ENCODE measurements at regions not wholly inside any gene's neighbourhood (a gene's known extent, or its start where the extent isn't known, plus 50 kb on each side); places are given as distances from the start of the nearest gene placed in this dataset.

GRCh38 chr22:34534101-34534500, 531.9 kb upstream of the ISX start:
- H3K4me3 ChIP-seq (ENCODE audit: low read depth in 1 of 2, low read length in 2 of 2), result no peak overlapping the region
- no peaks in the 10 kb centered on the region for H3K9me3 ChIP-seq (ENCODE audit: control insufficient read depth in 2 of 2, insufficient read depth in 1 of 2, low read depth in 1 of 2, low read length in 1 of 2)
- H3K36me3 ChIP-seq (ENCODE audit: control insufficient read depth in 2 of 2, insufficient read depth in 2 of 2, low read length in 1 of 2), result no peaks in the 10 kb centered on the region
- 16% methylated on average over 4 of the region's 4 CpGs for WGBS, 2 donors
- no peaks in the 10 kb centered on the region for H3K4me1 ChIP-seq (ENCODE audit: control insufficient read depth in 2 of 2, insufficient read depth in 2 of 2, low read length in 1 of 2)
- H3K27ac ChIP-seq (ENCODE audit: low read depth in 2 of 2, low read length in 1 of 2), result no peak overlapping the region
- no peaks in the 10 kb centered on the region for H3K27me3 ChIP-seq (ENCODE audit: control insufficient read depth in 1 of 2, insufficient read depth in 2 of 2, low read length in 2 of 2)

- Histone ChIP-seq H3K27me3 (ENCODE audit: control insufficient read depth in 1 of 2, insufficient read depth in 2 of 2, low read length in 2 of 2) (no peaks in the 10 kb centered on the region), H3K36me3 (ENCODE audit: control insufficient read depth in 2 of 2, insufficient read depth in 2 of 2, low read length in 1 of 2) (no peaks in the 10 kb centered on the region), H3K4me1 (ENCODE audit: control insufficient read depth in 2 of 2, insufficient read depth in 2 of 2, low read length in 1 of 2) (no peaks in the 10 kb centered on the region), H3K9me3 (ENCODE audit: control insufficient read depth in 2 of 2, insufficient read depth in 1 of 2, low read depth in 1 of 2, low read length in 1 of 2) (no peaks in the 10 kb centered on the region), H3K27ac (ENCODE audit: low read depth in 2 of 2, low read length in 1 of 2) (no peak overlapping the region), H3K4me3 (ENCODE audit: low read depth in 1 of 2, low read length in 2 of 2) (no peak overlapping the region)
- WGBS, 2 donors, result 77 to 85% methylated on average over 4 of the region's 4 CpGs
These were observed 498.6 kb upstream of the ISX start for GRCh38 chr22:34567367-34567766.

- Histone ChIP-seq H3K4me1 (ENCODE audit: control insufficient read depth in 2 of 2, insufficient read depth in 2 of 2, low read length in 1 of 2) (no peaks in the 10 kb centered on the region), H3K27me3 (ENCODE audit: control insufficient read depth in 1 of 2, insufficient read depth in 2 of 2, low read length in 2 of 2) (no peaks in the 10 kb centered on the region), H3K4me3 (ENCODE audit: low read depth in 1 of 2, low read length in 2 of 2) (no peak overlapping the region), H3K9me3 (ENCODE audit: control insufficient read depth in 2 of 2, insufficient read depth in 1 of 2, low read depth in 1 of 2, low read length in 1 of 2) (no peaks in the 10 kb centered on the region), H3K36me3 (ENCODE audit: control insufficient read depth in 2 of 2, insufficient read depth in 2 of 2, low read length in 1 of 2) (no peaks in the 10 kb centered on the region), H3K27ac (ENCODE audit: low read depth in 2 of 2, low read length in 1 of 2) (no peak overlapping the region)
- WGBS, 2 donors, result 61 to 72% methylated on average over 3 of the region's 3 CpGs
These were observed 495.6 kb upstream of the ISX start for GRCh38 chr22:34570408-34570807.

- H3K36me3 ChIP-seq (ENCODE audit: control insufficient read depth in 2 of 2, insufficient read depth in 2 of 2, low read length in 1 of 2), result no peaks in the 10 kb centered on the region
- H3K9me3 ChIP-seq (ENCODE audit: control insufficient read depth in 2 of 2, insufficient read depth in 1 of 2, low read depth in 1 of 2, low read length in 1 of 2), result no peaks in the 10 kb centered on the region
- H3K4me3 ChIP-seq (ENCODE audit: low read depth in 1 of 2, low read length in 2 of 2), result no peak overlapping the region
- 97 to 100% methylated on average over 2 of the region's 2 CpGs for WGBS, 2 donors
- no peaks in the 10 kb centered on the region for H3K4me1 ChIP-seq (ENCODE audit: control insufficient read depth in 2 of 2, insufficient read depth in 2 of 2, low read length in 1 of 2)
- no peak overlapping the region for H3K27ac ChIP-seq (ENCODE audit: low read depth in 2 of 2, low read length in 1 of 2)
- no peaks in the 10 kb centered on the region for H3K27me3 ChIP-seq (ENCODE audit: control insufficient read depth in 1 of 2, insufficient read depth in 2 of 2, low read length in 2 of 2)
These were observed 486.4 kb upstream of the ISX start for GRCh38 chr22:34579519-34579918.

- 13 to 14% methylated on average over 10 of the region's 10 CpGs for WGBS, 2 donors
These were observed 478.3 kb upstream of the ISX start for GRCh38 chr22:34587357-34588356.

GRCh38 chr22:34588871-34589545, 476.9 kb upstream of the ISX start:
- peaks cover 0 to 4% of the 10 kb centered on the region in 2 donors for H3K9me3 ChIP-seq (ENCODE audit: control insufficient read depth in 2 of 2, insufficient read depth in 1 of 2, low read depth in 1 of 2, low read length in 1 of 2)

More at GRCh38 chr22:34587357-34588356, 478.3 kb upstream of the ISX start:
- H3K4me1 ChIP-seq (ENCODE audit: control insufficient read depth in 2 of 2, insufficient read depth in 2 of 2, low read length in 1 of 2), result no peaks in the 10 kb centered on the region
- no peaks in the 10 kb centered on the region for H3K36me3 ChIP-seq (ENCODE audit: control insufficient read depth in 2 of 2, insufficient read depth in 2 of 2, low read length in 1 of 2)
- no peaks in the 10 kb centered on the region for H3K27me3 ChIP-seq (ENCODE audit: control insufficient read depth in 1 of 2, insufficient read depth in 2 of 2, low read length in 2 of 2)
- H3K27ac ChIP-seq (ENCODE audit: low read depth in 2 of 2, low read length in 1 of 2), result peak overlapping the region in 1 of 2 donors; percentile 26
- H3K4me3 ChIP-seq (ENCODE audit: low read depth in 1 of 2, low read length in 2 of 2), result no peak overlapping the region
- H3K9me3 ChIP-seq (ENCODE audit: control insufficient read depth in 2 of 2, insufficient read depth in 1 of 2, low read depth in 1 of 2, low read length in 1 of 2), result peaks cover 0 to 4% of the 10 kb centered on the region in 2 donors

GRCh38 chr22:34592123-34592740, 473.7 kb upstream of the ISX start:
- Histone ChIP-seq H3K27ac (ENCODE audit: low read depth in 2 of 2, low read length in 1 of 2) (no peak overlapping the region), H3K4me3 (ENCODE audit: low read depth in 1 of 2, low read length in 2 of 2) (no peak overlapping the region), H3K4me1 (ENCODE audit: control insufficient read depth in 2 of 2, insufficient read depth in 2 of 2, low read length in 1 of 2) (no peaks in the 10 kb centered on the region), H3K27me3 (ENCODE audit: control insufficient read depth in 1 of 2, insufficient read depth in 2 of 2, low read length in 2 of 2) (no peaks in the 10 kb centered on the region), H3K36me3 (ENCODE audit: control insufficient read depth in 2 of 2, insufficient read depth in 2 of 2, low read length in 1 of 2) (no peaks in the 10 kb centered on the region), H3K9me3 (ENCODE audit: control insufficient read depth in 2 of 2, insufficient read depth in 1 of 2, low read depth in 1 of 2, low read length in 1 of 2) (peaks cover 0 to 4% of the 10 kb centered on the region in 2 donors)
- WGBS, 2 donors, result 60 to 68% methylated on average over 3 of the region's 3 CpGs

More at GRCh38 chr22:34588871-34589545, 476.9 kb upstream of the ISX start:
- H3K36me3 ChIP-seq (ENCODE audit: control insufficient read depth in 2 of 2, insufficient read depth in 2 of 2, low read length in 1 of 2), result no peaks in the 10 kb centered on the region
- no peaks in the 10 kb centered on the region for H3K4me1 ChIP-seq (ENCODE audit: control insufficient read depth in 2 of 2, insufficient read depth in 2 of 2, low read length in 1 of 2)
- H3K27me3 ChIP-seq (ENCODE audit: control insufficient read depth in 1 of 2, insufficient read depth in 2 of 2, low read length in 2 of 2), result no peaks in the 10 kb centered on the region
- 78 to 83% methylated on average over 25 to 26 of the region's 26 CpGs for WGBS, 2 donors
- H3K4me3 ChIP-seq (ENCODE audit: low read depth in 1 of 2, low read length in 2 of 2), result no peak overlapping the region
- no peak overlapping the region for H3K27ac ChIP-seq (ENCODE audit: low read depth in 2 of 2, low read length in 1 of 2)

GRCh38 chr22:34599567-34599966, 466.4 kb upstream of the ISX start:
- Histone ChIP-seq H3K36me3 (ENCODE audit: control insufficient read depth in 2 of 2, insufficient read depth in 2 of 2, low read length in 1 of 2) (no peaks in the 10 kb centered on the region), H3K27me3 (ENCODE audit: control insufficient read depth in 1 of 2, insufficient read depth in 2 of 2, low read length in 2 of 2) (no peaks in the 10 kb centered on the region), H3K9me3 (ENCODE audit: control insufficient read depth in 2 of 2, insufficient read depth in 1 of 2, low read depth in 1 of 2, low read length in 1 of 2) (no peaks in the 10 kb centered on the region), H3K4me3 (ENCODE audit: low read depth in 1 of 2, low read length in 2 of 2) (no peak overlapping the region), H3K4me1 (ENCODE audit: control insufficient read depth in 2 of 2, insufficient read depth in 2 of 2, low read length in 1 of 2) (no peaks in the 10 kb centered on the region), H3K27ac (ENCODE audit: low read depth in 2 of 2, low read length in 1 of 2) (no peak overlapping the region)
- 56 to 80% methylated on average over 1 of the region's 1 CpG for WGBS, 2 donors

GRCh38 chr22:34604312-34604711, 461.6 kb upstream of the ISX start:
- no peaks in the 10 kb centered on the region for H3K4me1 ChIP-seq (ENCODE audit: control insufficient read depth in 2 of 2, insufficient read depth in 2 of 2, low read length in 1 of 2)
- no peak overlapping the region for H3K27ac ChIP-seq (ENCODE audit: low read depth in 2 of 2, low read length in 1 of 2)
- 43 to 70% methylated on average over 3 of the region's 3 CpGs for WGBS, 2 donors
- no peak overlapping the region for H3K4me3 ChIP-seq (ENCODE audit: low read depth in 1 of 2, low read length in 2 of 2)
- H3K36me3 ChIP-seq (ENCODE audit: control insufficient read depth in 2 of 2, insufficient read depth in 2 of 2, low read length in 1 of 2), result no peaks in the 10 kb centered on the region
- no peaks in the 10 kb centered on the region for H3K9me3 ChIP-seq (ENCODE audit: control insufficient read depth in 2 of 2, insufficient read depth in 1 of 2, low read depth in 1 of 2, low read length in 1 of 2)
- no peaks in the 10 kb centered on the region for H3K27me3 ChIP-seq (ENCODE audit: control insufficient read depth in 1 of 2, insufficient read depth in 2 of 2, low read length in 2 of 2)

Data from esophagus (tissue), 2 donors.